ENCODE measurements at regions not wholly inside any gene's neighbourhood (a gene's known extent, or its start where the extent isn't known, plus 50 kb on each side); places are given as distances from the start of the nearest gene placed in this dataset.
"Not testable (repeated sequence)": the region's sequence is repeated elsewhere in the genome, so short reads cannot be mapped to it uniquely, and the experiment has no call there.

DNA sequence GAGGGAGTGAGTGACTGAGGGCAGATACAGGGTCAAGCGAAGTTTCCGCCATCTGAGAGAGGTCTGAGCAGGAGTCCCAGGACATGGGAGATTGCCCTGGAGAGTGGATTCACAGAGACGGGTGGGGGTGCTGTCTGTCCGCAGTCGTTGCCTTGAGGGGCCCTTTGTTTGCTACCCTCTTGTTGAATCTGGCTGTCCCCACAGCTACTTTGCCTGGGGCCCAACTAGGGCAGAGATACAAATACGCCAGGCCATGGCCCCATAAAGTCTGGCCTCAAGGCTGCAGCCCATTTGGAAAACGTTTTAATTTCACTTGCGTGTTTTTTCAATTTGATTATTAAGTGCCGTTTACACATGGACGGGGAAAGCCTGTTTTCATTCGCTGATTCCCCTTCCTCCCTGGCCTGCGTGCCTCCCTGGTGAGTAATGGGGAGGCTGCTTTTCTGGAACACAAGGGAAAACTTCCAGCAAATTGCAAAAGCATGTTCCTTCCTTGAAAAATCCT is 134.4 kb downstream of the SMIM20 start:
- no peak for DNase-seq

DNA sequence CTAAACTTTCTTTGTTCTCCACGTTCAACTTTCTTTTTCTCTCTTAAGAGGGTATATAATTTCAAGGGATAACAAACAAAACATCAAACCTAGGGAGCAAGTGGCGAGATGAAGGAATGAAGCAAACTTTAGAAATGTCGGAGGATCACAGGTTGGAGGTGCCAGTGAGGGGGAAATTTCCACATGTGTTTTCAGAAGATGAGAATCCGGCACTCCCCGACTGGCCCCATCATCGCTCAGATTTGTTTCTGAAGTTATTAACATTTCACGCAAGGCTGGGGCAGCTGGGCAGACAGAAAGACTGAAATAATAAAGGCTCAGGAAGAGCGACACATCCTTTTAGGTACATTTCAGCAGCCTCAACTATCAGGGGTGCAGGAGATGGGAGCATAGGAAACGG is 134.9 kb downstream of the SMIM20 start:
- no peak for DNase-seq

DNA sequence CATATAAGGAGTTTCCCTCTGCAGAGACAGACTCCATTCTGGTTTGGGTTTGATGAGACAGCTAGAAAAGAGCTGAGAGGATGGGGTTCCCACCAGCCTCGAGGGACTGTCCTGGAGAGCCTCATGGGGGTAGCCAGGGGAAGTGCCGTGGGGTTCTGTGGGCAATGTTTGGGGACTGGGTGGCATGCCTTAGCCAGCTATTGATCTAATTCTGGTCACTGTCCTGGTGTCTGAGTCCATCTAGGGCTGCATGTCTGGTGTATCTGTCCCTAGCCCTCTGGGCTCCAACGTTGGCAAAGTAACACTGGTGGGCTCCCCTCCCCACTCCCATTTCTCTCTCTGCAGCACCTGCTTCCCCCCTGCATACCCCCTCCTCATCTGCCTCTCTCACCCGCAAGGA is 135.4 kb downstream of the SMIM20 start:
- no peak for DNase-seq

DNA sequence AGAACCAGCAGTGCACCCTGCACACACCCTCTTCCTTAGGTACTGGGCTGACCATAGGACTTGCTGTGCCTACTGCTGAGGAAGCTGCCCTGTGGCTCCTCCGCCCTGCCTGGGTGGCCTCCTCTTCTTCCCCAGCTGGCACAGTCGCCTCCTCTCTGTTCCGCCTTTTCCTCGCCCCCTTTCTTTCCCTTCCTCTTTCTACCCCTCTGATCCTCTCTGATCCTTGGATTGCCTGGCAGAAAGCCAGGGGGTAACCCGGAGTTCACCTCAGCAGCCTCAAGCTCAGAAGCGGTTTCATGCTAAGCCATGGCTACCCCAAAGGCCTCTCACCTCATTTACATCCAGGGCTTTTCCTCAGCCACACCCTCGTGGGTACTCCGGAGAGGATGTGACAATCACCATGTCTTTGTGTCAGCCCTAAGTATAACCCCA is 136.2 kb downstream of the SMIM20 start:
- no peak for DNase-seq

DNA sequence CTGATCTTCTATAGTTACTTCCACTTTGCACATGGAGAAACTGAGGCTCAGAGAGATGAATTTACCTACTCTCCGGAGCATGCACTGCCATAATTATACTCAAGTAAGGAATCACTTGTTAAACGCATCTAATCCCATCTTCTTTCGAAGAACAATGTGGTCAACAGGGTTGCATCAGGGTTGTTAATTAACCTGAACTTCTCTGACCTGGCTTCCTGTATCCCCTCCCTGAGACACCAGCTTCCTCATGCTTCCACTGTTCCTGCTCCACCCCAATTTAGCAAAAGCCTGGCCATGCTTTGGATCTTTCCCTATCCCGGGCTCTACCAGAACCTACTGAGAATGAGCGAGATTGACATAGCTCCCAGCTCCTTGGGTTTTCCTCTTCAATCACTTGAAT is 136.7 kb downstream of the SMIM20 start:
- DNase-seq: no peak

DNA sequence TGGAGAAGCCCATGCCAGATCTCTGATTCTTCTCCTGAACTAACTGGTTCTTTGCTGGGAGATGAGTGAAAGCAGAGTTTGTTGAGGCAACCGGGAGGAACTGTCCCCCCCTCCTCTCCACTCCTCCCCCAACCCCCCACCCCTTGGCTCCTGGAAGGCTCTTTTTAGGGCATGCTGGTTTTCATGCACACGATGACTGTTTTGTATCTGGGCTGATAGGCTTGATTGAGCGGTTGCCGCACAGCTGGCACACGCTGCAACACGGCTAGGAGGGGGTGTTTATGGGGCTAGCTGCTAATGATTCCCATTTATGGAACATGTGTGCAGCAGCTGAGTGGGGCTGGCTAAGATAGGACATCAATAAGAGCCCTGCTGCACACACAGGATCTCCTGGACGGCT is 137.2 kb downstream of the SMIM20 start:
- no peak for DNase-seq

DNA sequence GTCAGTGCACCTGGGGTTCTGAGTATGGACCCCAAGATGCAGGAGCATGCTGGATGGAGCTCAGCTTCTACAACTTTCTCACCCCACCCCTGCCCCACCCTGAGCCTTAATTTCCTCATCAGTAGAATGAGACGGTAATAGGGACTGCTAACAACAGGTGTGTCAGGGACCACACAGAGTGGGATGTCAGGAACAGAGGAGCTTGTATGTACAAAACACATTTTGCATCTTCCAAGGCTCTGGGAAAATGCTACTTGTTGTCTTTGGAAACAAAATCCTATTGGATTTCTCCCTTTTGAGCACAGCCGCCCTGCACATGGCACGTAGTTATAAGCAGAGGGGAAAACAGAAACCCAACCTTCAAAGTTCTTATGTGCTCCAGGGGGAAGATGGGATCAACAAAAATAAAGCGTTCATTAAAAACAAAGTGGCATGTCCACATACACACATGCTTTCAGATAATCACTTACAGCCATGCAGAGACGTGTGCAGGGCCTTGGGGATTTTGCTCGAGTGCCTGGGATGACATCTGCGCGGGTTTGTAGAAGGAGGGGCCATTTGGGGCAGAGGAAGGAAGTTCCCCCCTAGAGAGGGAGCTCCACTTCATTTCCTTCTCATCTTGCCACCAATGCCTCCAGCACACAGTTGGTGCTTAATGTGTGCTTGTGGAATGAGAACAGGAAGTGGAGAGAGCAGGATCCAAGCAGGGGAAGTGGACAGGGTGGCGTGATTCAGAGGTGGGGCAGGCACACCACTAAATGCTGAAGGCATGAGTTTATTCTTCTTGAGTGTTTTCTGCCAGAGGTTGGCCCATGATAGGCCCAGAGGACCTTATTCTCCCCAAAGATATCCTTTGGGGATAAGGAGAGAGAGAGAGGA is 138.9 kb downstream of the SMIM20 start:
- DNase-seq: no peak

DNA sequence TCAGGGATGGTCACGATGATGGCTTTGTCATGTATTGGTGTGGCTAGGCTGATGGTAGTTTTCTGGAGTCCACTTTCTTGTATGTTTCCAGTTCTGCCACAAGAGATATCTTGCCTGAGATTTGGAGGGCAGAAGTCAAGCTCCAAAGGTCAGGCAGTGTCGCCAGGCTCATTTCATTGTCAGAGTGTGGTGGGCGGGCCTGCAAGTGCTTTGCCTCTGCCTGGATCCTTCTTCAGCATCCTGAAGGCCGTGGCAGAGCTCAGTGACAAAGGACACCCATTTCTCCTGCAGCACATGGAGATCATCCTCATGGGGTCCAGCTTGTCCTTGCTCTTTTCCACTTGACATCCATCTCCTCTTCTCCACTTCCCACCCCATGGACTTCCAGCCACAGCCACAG is 139.7 kb downstream of the SMIM20 start:
- no peak for DNase-seq

DNA sequence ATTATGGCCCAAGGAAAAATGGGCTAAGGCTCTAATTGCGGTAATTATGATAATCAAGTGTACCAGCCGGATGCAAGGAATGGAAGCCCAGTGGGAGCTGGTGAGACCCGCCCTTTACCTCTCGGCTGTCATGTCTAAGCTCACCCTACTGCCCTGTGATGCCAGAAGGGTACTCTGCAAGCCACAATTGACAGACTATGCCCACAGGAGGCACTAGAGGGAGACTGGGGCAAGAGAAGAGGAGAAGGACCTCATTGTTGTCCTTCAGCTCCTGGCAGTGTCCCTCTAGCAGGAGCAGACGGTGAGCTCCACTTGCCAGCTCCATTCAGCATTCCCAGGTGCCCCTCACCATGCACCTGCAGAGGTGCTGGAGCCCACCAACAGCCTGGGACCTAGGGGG is 141.8 kb downstream of the SMIM20 start:
- DNase-seq: no peak

DNA sequence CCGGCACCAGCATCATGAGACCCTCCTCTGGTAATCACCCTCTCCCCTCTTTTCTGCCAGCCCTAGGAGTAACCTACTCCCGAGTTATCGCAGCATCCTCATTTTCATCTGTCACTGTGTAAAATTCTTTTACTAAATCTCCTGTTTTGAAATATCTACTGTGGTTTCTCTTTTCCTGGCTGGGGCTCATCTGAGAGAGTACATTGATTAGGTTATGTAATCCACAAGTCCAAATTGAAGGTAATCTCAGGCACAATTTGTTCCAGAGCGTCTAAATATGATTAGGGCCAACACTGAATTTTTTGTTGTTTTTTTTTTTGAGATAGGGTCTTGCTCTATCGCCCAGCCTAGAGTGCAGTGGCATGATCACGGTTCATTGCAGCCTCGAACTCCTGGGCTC is 142.4 kb downstream of the SMIM20 start:
- DNase-seq: no peak

DNA sequence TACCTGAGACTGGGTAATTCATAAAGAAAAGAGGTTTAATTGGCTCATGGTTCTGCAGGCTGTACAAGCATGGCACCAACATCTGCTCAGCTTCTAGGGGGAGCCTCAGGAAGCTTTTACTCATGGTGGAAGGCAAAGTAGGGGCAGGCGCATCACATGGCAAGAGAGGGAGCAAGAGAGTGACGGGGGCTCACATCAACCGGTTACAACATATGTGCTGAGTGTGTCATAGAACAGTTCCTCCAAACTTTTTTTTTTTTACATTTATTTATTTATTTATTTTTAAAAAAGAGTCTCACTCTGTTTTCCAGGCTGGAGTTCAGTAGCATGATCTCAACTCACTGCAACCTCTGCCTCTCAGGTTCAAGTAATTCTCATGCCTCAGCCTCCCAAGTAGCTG is 143.8 kb downstream of the SMIM20 start:
- DNase-seq: not testable (repeated sequence)

DNA sequence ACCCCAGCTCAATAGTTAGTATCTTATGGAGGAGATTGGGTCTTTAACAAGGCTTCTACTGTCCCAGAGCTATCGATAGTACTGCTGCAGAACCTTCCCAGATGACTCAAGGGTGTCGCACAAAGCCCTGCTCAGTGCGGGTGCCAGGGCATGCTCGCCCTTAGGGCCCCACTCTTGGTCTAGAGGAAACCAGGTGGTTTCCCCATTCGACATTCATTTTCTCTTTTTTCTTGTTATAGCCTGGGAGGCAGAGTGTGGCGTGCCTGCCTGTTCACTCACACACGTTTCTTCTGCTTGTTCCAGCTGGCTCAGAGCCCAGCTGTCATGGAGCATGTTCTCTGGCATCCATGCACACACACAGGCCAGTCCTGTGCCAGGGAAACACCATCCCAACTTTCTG is 144.5 kb downstream of the SMIM20 start:
- no peak for DNase-seq

DNA sequence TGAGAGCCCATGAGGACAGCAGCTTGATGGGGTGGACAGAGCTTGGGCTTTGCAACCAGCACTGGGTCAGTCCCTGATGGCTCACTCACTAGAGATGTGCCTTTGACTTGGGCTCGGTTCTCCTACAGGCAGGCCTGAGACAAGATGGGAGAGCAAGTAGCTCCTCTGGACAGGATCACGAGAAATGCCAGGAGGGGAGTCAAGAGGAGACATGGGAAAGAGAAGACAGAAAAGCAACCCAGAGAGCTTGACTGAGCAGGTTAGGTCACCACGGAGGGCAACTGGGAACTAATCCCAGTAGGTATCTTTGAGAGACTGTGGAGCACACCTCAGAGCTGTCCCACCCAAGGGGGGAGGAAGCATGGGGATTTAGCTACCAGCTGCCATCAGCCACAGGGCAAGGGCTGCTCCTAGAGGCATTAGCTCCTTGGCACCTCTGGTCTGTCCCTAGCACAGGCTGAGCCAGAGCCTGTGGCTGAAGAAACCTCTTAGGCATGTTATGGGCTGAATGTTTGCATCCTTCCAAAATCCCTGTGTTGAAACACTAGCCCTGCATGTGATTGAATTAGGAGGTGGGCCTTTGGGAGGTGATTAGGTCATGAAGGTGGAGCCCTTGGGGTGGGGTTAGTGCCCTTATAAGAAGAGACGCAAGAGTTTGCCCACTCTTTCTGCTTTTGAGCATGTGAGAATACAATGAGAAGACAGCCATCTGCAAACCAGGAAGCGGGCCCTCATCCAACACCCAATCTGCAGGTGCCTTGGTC is 145.6 kb downstream of the SMIM20 start:
- no peak for DNase-seq

DNA sequence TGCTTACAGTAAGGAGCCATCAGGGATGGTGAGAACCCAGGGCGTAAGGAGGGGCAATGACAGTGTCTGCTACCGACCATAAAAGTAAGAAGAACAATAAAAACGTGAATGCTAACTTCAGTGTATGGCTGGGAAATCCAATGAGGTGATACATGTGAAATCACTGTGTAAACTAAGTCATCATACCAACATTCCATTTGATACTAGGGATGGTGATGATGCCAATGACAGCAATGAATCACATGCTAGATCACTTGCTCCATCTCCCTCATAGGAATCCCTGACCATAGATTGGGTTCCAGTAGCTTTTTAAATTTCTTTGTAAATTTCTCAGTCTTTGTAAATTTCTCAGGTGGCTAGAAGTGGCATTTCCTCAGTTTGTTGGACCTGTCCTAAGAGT is 146.3 kb downstream of the SMIM20 start:
- DNase-seq: no peak

DNA sequence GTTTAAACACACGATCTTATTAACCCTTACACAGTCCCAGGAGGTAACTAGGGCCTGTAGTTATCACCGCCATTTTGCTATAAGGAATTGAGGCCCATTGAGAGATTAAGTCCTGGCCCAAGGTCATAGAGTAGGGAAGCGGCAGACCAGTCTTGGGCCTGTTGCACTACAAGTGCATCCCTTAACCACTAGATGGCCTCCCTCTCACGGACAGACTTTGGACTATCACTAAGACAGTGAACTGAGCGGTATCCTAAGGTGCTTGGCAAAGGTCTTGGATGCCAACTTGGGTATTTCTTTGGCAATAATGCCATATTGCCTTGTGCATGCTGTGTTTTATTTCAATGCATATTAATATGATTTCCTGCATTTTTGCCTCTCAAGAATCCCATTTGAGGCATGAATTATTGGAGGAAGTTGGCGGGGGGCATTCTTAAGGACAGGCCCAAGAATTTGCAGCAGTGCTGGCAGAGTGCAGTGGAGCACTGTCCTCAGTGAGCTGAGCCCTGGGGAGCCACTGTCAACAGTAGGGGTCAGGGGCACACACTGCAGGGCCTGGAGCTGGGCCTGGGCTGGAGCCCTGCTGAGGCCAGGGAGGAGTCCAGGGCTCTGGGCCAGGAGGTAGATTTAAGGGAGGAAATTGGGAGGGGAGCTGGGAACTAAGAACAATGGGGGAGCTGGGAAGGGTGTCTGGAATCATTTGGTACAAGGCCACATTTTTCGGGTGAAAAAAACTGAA is 147.4 kb downstream of the SMIM20 start:
- DNase-seq: peak; percentile 15

DNA sequence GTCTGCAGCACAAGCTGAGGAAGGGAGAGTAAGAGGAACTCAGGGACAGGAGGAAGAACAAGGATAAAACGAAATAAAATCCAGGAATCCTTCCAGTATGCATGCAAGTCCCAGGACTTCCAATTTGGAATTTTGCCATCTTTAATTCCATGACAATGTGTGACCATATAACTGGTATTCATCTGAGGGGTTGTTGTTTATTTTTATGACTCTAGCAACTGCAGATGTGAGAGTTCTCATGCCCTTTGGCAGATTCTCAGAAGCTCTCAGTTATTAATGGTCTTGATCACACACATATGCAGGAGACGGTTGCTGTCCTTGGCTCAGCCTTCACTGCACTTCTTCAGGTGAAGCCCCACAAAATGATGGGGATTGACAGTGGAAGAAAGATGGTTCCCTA is 148.2 kb downstream of the SMIM20 start:
- no peak for DNase-seq

DNA sequence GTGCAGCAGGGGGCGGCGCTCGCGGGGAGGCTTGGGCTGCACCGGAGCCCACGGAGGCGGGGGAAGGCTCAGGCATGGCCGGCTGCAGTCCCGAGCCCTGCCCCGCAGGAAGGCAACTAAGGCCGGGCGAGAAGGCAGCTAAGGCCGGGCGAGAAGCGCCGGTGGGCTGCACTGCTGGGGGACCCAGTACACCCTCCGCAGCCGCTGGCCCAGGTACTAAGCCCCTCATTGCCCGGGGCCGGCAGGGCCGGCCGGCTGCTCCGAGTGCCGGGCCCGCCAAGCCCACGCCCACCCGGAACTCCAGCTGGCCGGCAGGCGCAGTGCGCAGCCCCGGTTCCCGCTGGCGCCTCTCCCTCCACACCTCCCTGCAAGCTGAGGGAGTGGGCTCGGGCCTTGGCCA is 150.0 kb downstream of the SMIM20 start:
- DNase-seq: not testable (repeated sequence)

DNA sequence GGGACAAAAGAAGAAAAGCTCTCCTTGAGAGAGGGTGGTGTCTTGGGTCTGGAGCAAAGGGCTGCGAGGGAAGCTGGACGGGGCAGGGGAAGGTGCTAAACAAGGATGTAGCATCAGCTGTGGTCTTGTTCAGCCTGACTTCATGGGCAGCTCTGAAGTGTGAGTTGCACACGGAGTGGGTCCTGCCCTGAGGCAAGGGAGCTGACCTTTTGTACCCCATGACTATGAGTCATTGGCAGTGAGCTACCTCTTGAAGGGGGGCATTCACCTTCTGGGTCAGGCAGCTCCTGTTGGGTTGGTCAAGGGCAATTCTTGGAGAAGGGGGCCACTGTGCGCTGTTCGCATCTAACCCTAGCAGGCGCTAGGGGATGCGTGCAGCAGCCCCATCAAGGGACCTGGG is 151.8 kb downstream of the SMIM20 start:
- DNase-seq: no peak

DNA sequence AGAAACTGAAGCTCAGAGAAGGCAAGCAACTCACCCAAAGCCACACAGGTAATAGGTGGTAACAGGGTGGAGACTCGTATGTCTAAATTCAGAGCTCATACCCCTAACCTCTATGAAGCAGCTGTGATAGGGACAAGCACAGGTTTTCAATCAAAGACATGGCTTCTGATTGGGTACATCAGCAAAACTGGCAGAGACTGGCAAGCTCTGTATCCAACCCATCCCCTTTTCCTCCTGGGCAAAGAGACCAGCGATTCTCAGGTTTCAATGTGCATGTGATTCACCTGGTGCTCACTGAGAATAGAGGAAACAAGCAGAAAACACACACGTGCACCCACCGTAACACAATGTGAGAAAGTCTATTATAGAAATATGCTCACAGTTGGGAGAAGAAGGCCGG is 153.0 kb downstream of the SMIM20 start:
- DNase-seq: no peak

DNA sequence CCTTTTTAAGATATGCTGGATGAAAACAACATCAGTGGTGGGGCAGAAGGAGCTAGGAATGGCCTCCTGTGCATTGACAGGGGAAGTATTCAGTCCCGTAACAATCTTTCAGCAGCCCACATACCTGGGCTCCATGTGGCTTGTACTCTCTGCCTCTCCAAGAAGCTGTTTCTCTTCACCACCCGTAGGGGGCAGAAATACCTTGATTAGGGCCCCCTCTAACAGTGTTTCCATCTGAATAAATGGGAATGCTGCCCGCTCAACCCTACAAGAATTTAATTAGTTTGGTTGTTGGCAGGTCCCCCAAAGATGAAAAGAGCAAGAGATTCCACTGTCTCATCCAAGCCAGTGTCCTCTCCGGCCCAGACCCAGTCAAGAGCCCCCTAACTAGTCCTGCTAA is 155.2 kb downstream of the SMIM20 start:
- DNase-seq: no peak

DNA sequence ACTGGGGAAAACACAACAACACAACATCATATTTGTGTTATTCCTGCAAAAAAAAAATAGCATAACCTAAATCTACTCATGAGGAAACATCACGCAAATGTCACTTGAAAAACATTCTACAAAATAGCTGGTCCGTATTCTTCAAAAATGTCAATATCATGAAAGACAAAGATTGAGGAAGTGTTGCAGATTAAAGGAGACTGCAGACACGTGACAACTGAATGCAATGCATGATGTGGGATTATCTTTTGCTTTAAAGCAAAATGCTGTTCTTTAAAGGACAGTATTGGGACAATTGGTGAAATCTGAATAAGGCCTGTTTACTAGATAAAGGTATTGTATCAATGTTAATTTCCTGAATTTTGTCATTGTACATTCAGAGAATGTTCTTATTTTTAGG is 157.7 kb downstream of the SMIM20 start:
- no peak for DNase-seq

DNA sequence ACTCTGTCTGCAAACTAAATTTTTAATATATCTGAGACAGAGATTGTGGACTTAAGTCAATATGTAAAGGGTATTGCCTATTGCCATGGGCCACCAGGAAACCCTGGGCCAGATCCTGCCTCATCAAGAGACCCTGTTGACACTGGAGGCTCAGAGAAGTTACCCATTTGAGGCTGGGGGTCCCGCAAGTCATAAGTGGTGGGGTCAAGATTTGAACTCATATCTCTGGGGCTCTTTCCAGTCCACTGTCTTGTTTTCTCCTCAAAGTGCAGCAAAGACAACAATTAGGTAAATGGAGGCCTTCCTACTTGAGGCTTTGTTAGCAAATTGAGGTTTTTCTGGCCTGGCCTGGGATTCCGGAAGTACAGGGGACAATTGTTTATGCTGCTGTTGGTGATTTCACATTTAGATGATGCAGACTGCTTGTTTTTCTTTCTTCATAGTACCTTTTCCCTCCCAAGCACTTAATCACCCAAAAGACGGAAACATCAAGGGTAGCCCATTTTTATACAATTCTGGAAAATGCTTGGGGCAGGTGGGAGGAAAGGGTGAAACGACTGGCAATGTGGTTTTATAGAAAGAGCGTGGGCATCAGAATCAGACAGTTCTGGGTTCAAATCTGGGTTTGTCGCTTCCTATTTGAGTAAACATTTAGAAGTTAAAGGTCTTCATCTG is 160.0 kb downstream of the SMIM20 start:
- DNase-seq: no peak

All from SHP77 treated with DMSO at 0.1 percent for 48 hours (cell line).